GM12864 (cell line): ENCODE measurements at regions not wholly inside any gene's neighbourhood (a gene's known extent, or its start where the extent isn't known, plus 50 kb on each side); places are given as distances from the start of the nearest gene placed in this dataset.

ENCODE experiments used
- DNase-seq: peaks from one replicate; pipeline ENCODE4 v3.0.0-alpha.2; 2011; ENCODE audit warnings: low read depth
- H3K4me3 ChIP-seq: 2 replicates; pipeline ENCODE4 v1.5.1; 2011; ENCODE audit warnings: mild to moderate bottlenecking, low read depth, low read length, control low read depth
- CTCF ChIP-seq: IDR thresholded peaks from 2 replicates; pipeline ENCODE4 v1.5.1; 2011; ENCODE audit warnings: low read depth, mild to moderate bottlenecking, moderate library complexity, low read length, control low read depth, inconsistent platforms; ENCODE audit errors: missing control alignments

- no peak overlapping the region for H3K4me3 ChIP-seq
- no peak for DNase-seq
- TF ChIP-seq CTCF: no peak
These were observed 218.1 kb downstream of the PTEN start for GRCh38 chr10:88081457-88082054.

- no peak overlapping the region; the same call in 1 of the 2 replicates for H3K4me3 ChIP-seq
- no peak for DNase-seq
- TF ChIP-seq CTCF: no peak
These were observed 219.0 kb downstream of the PTEN start for GRCh38 chr10:88082391-88082790.

- no peak overlapping the region; the same call in 1 of the 2 replicates for H3K4me3 ChIP-seq
- TF ChIP-seq CTCF: no peak
- DNase-seq: no peak
These were observed 219.6 kb downstream of the PTEN start for GRCh38 chr10:88082806-88083596.

- no peak for DNase-seq
- no peak overlapping the region for H3K4me3 ChIP-seq
- no peak for TF ChIP-seq CTCF
These were observed 220.2 kb downstream of the PTEN start for GRCh38 chr10:88083597-88083989.

- no peak overlapping the region for H3K4me3 ChIP-seq
- TF ChIP-seq CTCF: no peak
- DNase-seq: no peak
These were observed 222.9 kb downstream of the PTEN start for GRCh38 chr10:88086187-88086960.

GRCh38 chr10:88088441-88089340, 225.3 kb downstream of the PTEN start:
- no peak for DNase-seq
- TF ChIP-seq CTCF: no peak
- H3K4me3 ChIP-seq: no peak overlapping the region
